K562 (cell line): ENCODE measurements at regions not wholly inside any gene's neighbourhood (a gene's known extent, or its start where the extent isn't known, plus 50 kb on each side); places are given as distances from the start of the nearest gene placed in this dataset.

Source experiments
- ATAC-seq: fragments of 200-7000 bp; cut with Tn5 transposase; 3 replicates; pipeline ENCODE4 v1.9.1; 2020; ENCODE audit warnings: moderate library complexity
- BruUV-seq: library from RNA; stranded (reverse); fragments of 400-500 nt; replicated peaks from 2 replicates; lab custom pipeline; 2021; lab: Mats Ljungman, UMichigan
- CTCF ChIA-PET: fragments of 300-600 bp; formaldehyde crosslinking; extraction: SDS; loops from one replicate; lab custom pipeline; 2021; ENCODE audit warnings: low intra/inter-chr PET ratio; lab: Yijun Ruan, JAX
- POLR2A ChIA-PET: fragments of 300-600, 350-650 bp; sonication (Branson Sonifier 250); formaldehyde crosslinking; extraction: SDS; loops from one replicate; lab custom pipeline; 2021; ENCODE audit warnings: antibody characterized with exemption, inconsistent platforms; lab: Yijun Ruan, JAX
- DNase-seq, 4 experiments: peaks; one replicate each; pipeline versions ENCODE4 v3.0.0 to v3.0.0-alpha.2; 2011 to 2018; ENCODE audit warnings: low spot score in 3 of 4, mixed read lengths in 3 of 4; ENCODE audit errors: extremely low read depth in 1 of 4
- FAIRE-seq: peaks from 2 replicates; lab custom pipeline; 2011; peaks lifted over from hg19 to GRCh38; lab: Jason Lieb, UNC
- H2AFZ ChIP-seq: 2 replicates; pipeline ENCODE4 v1.6.0; 2011; ENCODE audit warnings: low read depth, low read length, control low read depth, inconsistent platforms
- H3K27ac ChIP-seq: fragments of 200-600 bp; 3 replicates; pipeline ENCODE4 v1.8.0; 2011; ENCODE audit warnings: low read depth, mild to moderate bottlenecking, control low read depth, inconsistent platforms, low read length, moderate library complexity, mixed read lengths; ENCODE audit errors: extremely low read depth
- H3K27me3 ChIP-seq, 2 experiments: fragments of 300-600 bp in 1 of 2; 2 replicates in 1 of 2; 3 replicates in 1 of 2; pipeline versions ENCODE4 v1.6.0 to v1.8.0; 2011; ENCODE audit warnings: inconsistent platforms in 2 of 2, low read length in 2 of 2, mild to moderate bottlenecking in 1 of 2, mixed read lengths in 1 of 2, moderate library complexity in 1 of 2; ENCODE audit not compliant: control insufficient read depth in 2 of 2, insufficient read depth in 2 of 2
- H3K36me3 ChIP-seq: fragments of 300-600 bp; 3 replicates; pipeline ENCODE4 v1.8.0; 2011; ENCODE audit warnings: mild to moderate bottlenecking, low read length, inconsistent platforms; ENCODE audit not compliant: control insufficient read depth, insufficient read depth
- H3K4me1 ChIP-seq, 2 experiments: fragments of 200-600 bp in 1 of 2; replicated peaks in 1 of 2; 2 replicates in 1 of 2; 3 replicates in 1 of 2; pipeline versions ENCODE4 v1.5.1 to v1.8.0; 2011; ENCODE audit warnings: inconsistent platforms in 2 of 2, low read length in 2 of 2, mild to moderate bottlenecking in 1 of 2, mixed read lengths in 1 of 2, moderate library complexity in 1 of 2; ENCODE audit not compliant: control insufficient read depth in 2 of 2, insufficient read depth in 2 of 2
- H3K4me2 ChIP-seq: 2 replicates; pipeline ENCODE4 v1.6.1; 2011; ENCODE audit warnings: low read length, control low read depth, inconsistent platforms, mixed read lengths; ENCODE audit not compliant: insufficient read depth
- H3K4me3 ChIP-seq: fragments of 200-600 bp; sonication (generic), shearing (Covaris generic); 2 replicates; pipeline ENCODE4 v1.5.1; 2016; ENCODE audit warnings: control low read depth, inconsistent platforms
- H3K79me2 ChIP-seq: fragments of 200-600 bp; 3 replicates; pipeline ENCODE4 v1.8.0; 2011; ENCODE audit warnings: low read length, inconsistent platforms; ENCODE audit not compliant: control insufficient read depth, insufficient read depth
- H3K9ac ChIP-seq, 2 experiments: 2 replicates each; pipeline versions ENCODE4 v1.6.0 to v1.6.1; 2011; ENCODE audit warnings: low read depth in 2 of 2, low read length in 2 of 2, control low read depth in 1 of 2, inconsistent platforms in 1 of 2, mild to moderate bottlenecking in 1 of 2, mixed read lengths in 1 of 2; ENCODE audit not compliant: insufficient read depth in 1 of 2
- H3K9me1 ChIP-seq: one replicate; pipeline ENCODE4 v1.6.0; 2011; ENCODE audit warnings: inconsistent platforms, mild to moderate bottlenecking, low read length, moderate library complexity; ENCODE audit not compliant: control insufficient read depth, insufficient read depth
- H3K9me3 ChIP-seq: replicated peaks from 2 replicates; pipeline ENCODE4 v1.5.1; 2011; ENCODE audit warnings: low read depth, low read length, inconsistent platforms; ENCODE audit not compliant: control insufficient read depth, insufficient read depth
- H4K20me1 ChIP-seq: replicated peaks from 2 replicates; pipeline ENCODE4 v1.6.1; 2011; ENCODE audit warnings: low read length, inconsistent platforms, mixed read lengths; ENCODE audit not compliant: control insufficient read depth, insufficient read depth
- CBFA2T3 ChIP-seq: fragments of 450-650 bp; IDR thresholded peaks from 2 replicates; pipeline ENCODE4 v1.6.1; 2017
- CBX3 ChIP-seq, 2 experiments: IDR thresholded peaks; 1 replicate in 1 of 2; 2 replicates in 1 of 2; pipeline ENCODE4 v1.6.1; 2012; ENCODE audit warnings: inconsistent platforms in 2 of 2, low read length in 2 of 2, borderline replicate concordance in 1 of 2, control low read depth in 1 of 2
- RBM14 ChIP-seq: fragments of 200-400 bp; formaldehyde crosslinking; IDR thresholded peaks from 2 replicates; pipeline ENCODE4 v1.6.1; 2018; ENCODE audit warnings: low read depth, mild to moderate bottlenecking, low read length, moderate library complexity, borderline replicate concordance; ENCODE audit not compliant: insufficient read depth
- TAF15 ChIP-seq: fragments of 200-400 bp; formaldehyde crosslinking; IDR thresholded peaks from 2 replicates; pipeline ENCODE4 v1.6.1; 2017; ENCODE audit warnings: mild to moderate bottlenecking, low read depth, low read length, moderate library complexity
- ZEB2 ChIP-seq: fragments of 450-650 bp; IDR thresholded peaks from 2 replicates; pipeline ENCODE4 v1.6.1; 2016
- WGBS: fragments of 100-300 bp; shearing (Covaris generic); methylation state at CpG from one replicate; pipeline ENCODE4 v1.1.6; 2016; ENCODE audit warnings: low coverage, mixed read lengths; ENCODE audit not compliant: insufficient coverage; ENCODE audit errors: missing lambda C conversion rate; 5-methylcytosine and 5-hydroxymethylcytosine counted together
- in situ Hi-C: fragments of 300-500 bp; cut with MboI; formaldehyde crosslinking; loops from 4 replicates; pipeline ENCODE4 v1.15.0; 2018; ENCODE audit warnings: inconsistent platforms, mixed read lengths
- intact Hi-C: fragments of 100-400 bp; cut with micrococcal nuclease; formaldehyde crosslinking; loops from 2 replicates; pipeline ENCODE4 v1.14.2; 2022
- TF ChIP-seq, protein P1 (sequence below): sonication (generic); IDR thresholded peaks from 2 replicates; pipeline ENCODE4 v1.6.1; 2016

DNA sequence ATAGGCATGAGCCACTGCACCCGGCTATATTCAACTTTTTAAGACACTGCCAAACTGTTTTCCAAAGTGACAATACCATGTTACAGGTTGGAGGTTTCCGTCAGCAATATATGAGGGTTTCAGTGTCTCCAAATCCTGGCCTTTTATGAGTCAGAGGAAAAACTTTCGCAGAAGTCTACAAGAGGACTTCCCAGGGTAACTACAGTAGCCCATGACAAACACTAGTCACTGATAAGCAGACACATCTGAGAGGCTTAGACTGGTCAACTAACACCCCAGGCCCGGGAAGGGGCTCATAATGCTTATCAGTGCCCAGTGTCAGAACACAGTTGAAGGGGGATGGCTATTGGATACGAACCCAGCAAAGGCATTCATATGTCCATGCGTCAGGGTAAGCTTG is 85.4 kb downstream of the SOX4 start:
- no TSS peak for BruUV-seq
- no peaks in the 10 kb centered on the region for H4K20me1 ChIP-seq
- H3K27ac ChIP-seq: no peak overlapping the region
- H3K27me3 ChIP-seq: peaks cover 0 to 2% of the 10 kb centered on the region in 2 experiments; a peak in 4 of 5 replicates
- TF ChIP-seq RBM14 (no peak), CBX3 (IDR thresholded peaks at IDR 0.05; ENCODE audit: borderline replicate concordance in 1 of 2, low read length in 2 of 2) (no peak), ZEB2 (no peak), CBFA2T3 (peak; percentile 29; the same call in 1 of the 2 replicates), TAF15 (no peak)
- TF ChIP-seq, protein P1, sequence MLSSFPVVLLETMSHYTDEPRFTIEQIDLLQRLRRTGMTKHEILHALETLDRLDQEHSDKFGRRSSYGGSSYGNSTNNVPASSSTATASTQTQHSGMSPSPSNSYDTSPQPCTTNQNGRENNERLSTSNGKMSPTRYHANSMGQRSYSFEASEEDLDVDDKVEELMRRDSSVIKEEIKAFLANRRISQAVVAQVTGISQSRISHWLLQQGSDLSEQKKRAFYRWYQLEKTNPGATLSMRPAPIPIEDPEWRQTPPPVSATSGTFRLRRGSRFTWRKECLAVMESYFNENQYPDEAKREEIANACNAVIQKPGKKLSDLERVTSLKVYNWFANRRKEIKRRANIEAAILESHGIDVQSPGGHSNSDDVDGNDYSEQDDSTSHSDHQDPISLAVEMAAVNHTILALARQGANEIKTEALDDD: 0 out of 2 replicates have a peak, but pooled peaks have one; percentile 19
- DNase-seq: peak in 2 of 4 experiments; percentile 6 to 10
- H3K36me3 ChIP-seq: no peaks in the 10 kb centered on the region
- H3K9me1 ChIP-seq: no peaks in the 10 kb centered on the region
- in situ Hi-C loops: no loop called here
- no peak overlapping the region for H3K9ac ChIP-seq
- WGBS: 2% methylated on average over 6 of the region's 6 CpGs
- no peak for ATAC-seq
- no peak for FAIRE-seq
- H3K79me2 ChIP-seq: no peaks in the 10 kb centered on the region
- intact Hi-C loops: no loop called here
- no peak overlapping the region for H3K4me3 ChIP-seq
- POLR2A ChIA-PET: no interaction called here
- no peak overlapping the region for H2AFZ ChIP-seq
- no peak overlapping the region for H3K4me2 ChIP-seq
- CTCF ChIA-PET: no interaction called here
- H3K4me1 ChIP-seq: no peaks in the 10 kb centered on the region
- no peaks in the 10 kb centered on the region for H3K9me3 ChIP-seq
